ENCODE measurements at regions not wholly inside any gene's neighbourhood (a gene's known extent, or its start where the extent isn't known, plus 50 kb on each side); places are given as distances from the start of the nearest gene placed in this dataset.

DNA sequence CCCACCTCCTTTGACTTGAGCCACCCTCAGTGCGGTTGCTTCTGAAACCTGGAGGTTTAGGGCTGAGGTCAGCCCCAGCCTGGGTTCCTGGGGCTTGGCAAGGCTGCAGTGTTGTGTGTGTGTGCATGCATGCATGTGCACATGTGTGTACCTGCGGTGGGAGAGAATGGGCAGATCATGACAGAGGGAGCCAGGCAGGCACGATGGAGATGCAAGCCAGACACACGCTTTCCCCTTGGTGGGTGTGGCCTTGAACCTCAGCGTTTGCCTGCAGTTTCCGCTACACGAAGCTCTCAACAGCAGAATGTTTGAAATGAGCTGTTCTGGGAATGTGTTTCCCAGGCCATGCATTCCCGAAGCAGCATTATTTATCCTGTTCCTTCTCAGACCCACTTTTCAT lies 65.9 kb upstream of the RAPGEF1 start:
- H3K4me2 ChIP-seq (ENCODE audit: low read length), result no peak overlapping the region
- ChIA-PET POLR2A (ENCODE audit: unreplicated experiment) (no interaction called here), CTCF (no interaction called here)
- H3F3A ChIP-seq (ENCODE audit: low read length, unreplicated experiment), result no peaks in the 10 kb centered on the region
- H3K9me3 ChIP-seq (ENCODE audit: low read length), result no peaks in the 10 kb centered on the region
- H3K4me3 ChIP-seq (ENCODE audit: low read length), result no peak overlapping the region
- no peaks in the 10 kb centered on the region for H4K20me1 ChIP-seq (ENCODE audit: low read length)
- DNase-seq (no peak), ATAC-seq (no peak)
- no peaks in the 10 kb centered on the region for H3K36me3 ChIP-seq (ENCODE audit: low read depth, low read length)
- no peaks in the 10 kb centered on the region for H3K79me2 ChIP-seq (ENCODE audit: low read length)
- intact Hi-C loops (cut with micrococcal nuclease), result no loop called here
- H3K9ac ChIP-seq (ENCODE audit: low read length), result no peak overlapping the region
- H3K9me2 ChIP-seq (replicated peaks; ENCODE audit: low read length), result no peaks in the 10 kb centered on the region
- BruUV-seq (replicated peaks), result no TSS peak
- H2AFZ ChIP-seq (ENCODE audit: low read length), result no peak overlapping the region
- TF ChIP-seq, protein P1, sequence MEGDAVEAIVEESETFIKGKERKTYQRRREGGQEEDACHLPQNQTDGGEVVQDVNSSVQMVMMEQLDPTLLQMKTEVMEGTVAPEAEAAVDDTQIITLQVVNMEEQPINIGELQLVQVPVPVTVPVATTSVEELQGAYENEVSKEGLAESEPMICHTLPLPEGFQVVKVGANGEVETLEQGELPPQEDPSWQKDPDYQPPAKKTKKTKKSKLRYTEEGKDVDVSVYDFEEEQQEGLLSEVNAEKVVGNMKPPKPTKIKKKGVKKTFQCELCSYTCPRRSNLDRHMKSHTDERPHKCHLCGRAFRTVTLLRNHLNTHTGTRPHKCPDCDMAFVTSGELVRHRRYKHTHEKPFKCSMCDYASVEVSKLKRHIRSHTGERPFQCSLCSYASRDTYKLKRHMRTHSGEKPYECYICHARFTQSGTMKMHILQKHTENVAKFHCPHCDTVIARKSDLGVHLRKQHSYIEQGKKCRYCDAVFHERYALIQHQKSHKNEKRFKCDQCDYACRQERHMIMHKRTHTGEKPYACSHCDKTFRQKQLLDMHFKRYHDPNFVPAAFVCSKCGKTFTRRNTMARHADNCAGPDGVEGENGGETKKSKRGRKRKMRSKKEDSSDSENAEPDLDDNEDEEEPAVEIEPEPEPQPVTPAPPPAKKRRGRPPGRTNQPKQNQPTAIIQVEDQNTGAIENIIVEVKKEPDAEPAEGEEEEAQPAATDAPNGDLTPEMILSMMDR (conservative IDR thresholded peaks at IDR 0.05; ENCODE audit: low read depth, low read length), result no peak
- TF ChIP-seq EZH2 (IDR thresholded peaks at IDR 0.05; ENCODE audit: low read length, unreplicated experiment) (no peak), EZH2phosphoT487 (IDR thresholded peaks at IDR 0.05; ENCODE audit: borderline replicate concordance, low read length) (no peak)
- H3K27me3 ChIP-seq (ENCODE audit: low read length), result 0 out of 2 replicates have a peak, but pooled peaks cover 4% of the 10 kb centered on the region
- H3K4me1 ChIP-seq (ENCODE audit: insufficient read depth, low read length), result peaks cover 8% of the 10 kb centered on the region
- no peak overlapping the region for H3K27ac ChIP-seq (ENCODE audit: low read length)

- no peak for DNase-seq
- POLR2A ChIA-PET (ENCODE audit: unreplicated experiment), result no interaction called here
- H3K27me3 ChIP-seq (ENCODE audit: low read length), result 0 out of 2 replicates have a peak, but pooled peaks cover 4% of the 10 kb centered on the region
Observed at GRCh38 chr9:131804826-131805225, 65.0 kb upstream of the RAPGEF1 start.

GRCh38 chr9:131803758-131804411 lies 64.0 kb upstream of the RAPGEF1 start:
- no peak overlapping the region for H3K9ac ChIP-seq (ENCODE audit: low read length)
- TF ChIP-seq EZH2phosphoT487 (IDR thresholded peaks at IDR 0.05; ENCODE audit: borderline replicate concordance, low read length) (no peak), EZH2 (IDR thresholded peaks at IDR 0.05; ENCODE audit: low read length, unreplicated experiment) (no peak)
- TF ChIP-seq, protein P1 (conservative IDR thresholded peaks at IDR 0.05; ENCODE audit: low read depth, low read length), result no peak
- no peak overlapping the region for H3K27ac ChIP-seq (ENCODE audit: low read length)
- CTCF ChIA-PET, result no interaction called here
- 0 out of 2 replicates have a peak, but pooled peaks cover 4% of the 10 kb centered on the region for H3K27me3 ChIP-seq (ENCODE audit: low read length)
- H3K4me2 ChIP-seq (ENCODE audit: low read length), result no peak overlapping the region
- no peak for ATAC-seq
- no peaks in the 10 kb centered on the region for H3K9me2 ChIP-seq (replicated peaks; ENCODE audit: low read length)
- H3K36me3 ChIP-seq (ENCODE audit: low read depth, low read length), result no peaks in the 10 kb centered on the region
- H3K79me2 ChIP-seq (ENCODE audit: low read length), result no peaks in the 10 kb centered on the region
- no peak overlapping the region for H2AFZ ChIP-seq (ENCODE audit: low read length)
- H3K4me1 ChIP-seq (ENCODE audit: insufficient read depth, low read length), result no peaks in the 10 kb centered on the region
- intact Hi-C loops (cut with micrococcal nuclease), result no loop called here
- POLR2A ChIA-PET (ENCODE audit: unreplicated experiment), result no interaction called here
- DNase-seq, result no peak
- no peaks in the 10 kb centered on the region for H4K20me1 ChIP-seq (ENCODE audit: low read length)
- no peaks in the 10 kb centered on the region for H3F3A ChIP-seq (ENCODE audit: low read length, unreplicated experiment)
- H3K4me3 ChIP-seq (ENCODE audit: low read length), result no peak overlapping the region
- H3K9me3 ChIP-seq (ENCODE audit: low read length), result no peaks in the 10 kb centered on the region
- BruUV-seq (replicated peaks), result no TSS peak

More at GRCh38 chr9:131804826-131805225, 65.0 kb upstream of the RAPGEF1 start:
- H2AFZ ChIP-seq (ENCODE audit: low read length), result no peak overlapping the region
- no TSS peak for BruUV-seq (replicated peaks)
- no peak for ATAC-seq
- H3K27ac ChIP-seq (ENCODE audit: low read length), result no peak overlapping the region
- H3K4me3 ChIP-seq (ENCODE audit: low read length), result no peak overlapping the region
- no peak overlapping the region for H3K4me2 ChIP-seq (ENCODE audit: low read length)
- H3K9me2 ChIP-seq (replicated peaks; ENCODE audit: low read length), result no peaks in the 10 kb centered on the region
- H4K20me1 ChIP-seq (ENCODE audit: low read length), result no peaks in the 10 kb centered on the region
- no peaks in the 10 kb centered on the region for H3F3A ChIP-seq (ENCODE audit: low read length, unreplicated experiment)
- TF ChIP-seq, protein P1 (conservative IDR thresholded peaks at IDR 0.05; ENCODE audit: low read depth, low read length), result no peak
- no peak for TF ChIP-seq EZH2 (IDR thresholded peaks at IDR 0.05; ENCODE audit: low read length, unreplicated experiment)
- no peak for TF ChIP-seq EZH2phosphoT487 (IDR thresholded peaks at IDR 0.05; ENCODE audit: borderline replicate concordance, low read length)
- CTCF ChIA-PET, result no interaction called here
- no peaks in the 10 kb centered on the region for H3K36me3 ChIP-seq (ENCODE audit: low read depth, low read length)
- no peaks in the 10 kb centered on the region for H3K9me3 ChIP-seq (ENCODE audit: low read length)
- intact Hi-C loops (cut with micrococcal nuclease), result no loop called here
- no peaks in the 10 kb centered on the region for H3K4me1 ChIP-seq (ENCODE audit: insufficient read depth, low read length)
- H3K9ac ChIP-seq (ENCODE audit: low read length), result no peak overlapping the region
- no peaks in the 10 kb centered on the region for H3K79me2 ChIP-seq (ENCODE audit: low read length)

All from PC-3 (cell line).